ENCODE measurements at regions not wholly inside any gene's neighbourhood (a gene's known extent, or its start where the extent isn't known, plus 50 kb on each side); places are given as distances from the start of the nearest gene placed in this dataset.

DNA sequence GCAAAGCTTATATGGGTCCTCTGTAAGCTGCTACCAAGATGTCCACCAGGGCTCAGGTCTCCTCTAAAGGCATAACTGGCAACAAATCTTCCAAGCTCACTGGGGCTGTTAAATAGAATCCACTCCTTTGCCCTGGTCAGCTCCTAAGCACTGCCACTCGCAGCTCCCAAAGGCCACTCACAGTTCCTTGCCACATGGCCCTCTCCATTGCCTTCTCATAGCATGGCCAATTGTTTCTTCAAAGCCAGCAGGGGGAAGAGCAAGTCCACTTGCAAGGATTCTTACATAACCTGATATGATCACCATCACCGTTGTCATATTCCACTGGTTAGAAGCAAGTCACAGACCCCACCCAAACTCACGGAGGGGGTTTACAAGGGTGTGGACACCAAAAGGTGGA, 199.5 kb downstream of the SUCLA2 start:
- TF ChIP-seq, protein P1, sequence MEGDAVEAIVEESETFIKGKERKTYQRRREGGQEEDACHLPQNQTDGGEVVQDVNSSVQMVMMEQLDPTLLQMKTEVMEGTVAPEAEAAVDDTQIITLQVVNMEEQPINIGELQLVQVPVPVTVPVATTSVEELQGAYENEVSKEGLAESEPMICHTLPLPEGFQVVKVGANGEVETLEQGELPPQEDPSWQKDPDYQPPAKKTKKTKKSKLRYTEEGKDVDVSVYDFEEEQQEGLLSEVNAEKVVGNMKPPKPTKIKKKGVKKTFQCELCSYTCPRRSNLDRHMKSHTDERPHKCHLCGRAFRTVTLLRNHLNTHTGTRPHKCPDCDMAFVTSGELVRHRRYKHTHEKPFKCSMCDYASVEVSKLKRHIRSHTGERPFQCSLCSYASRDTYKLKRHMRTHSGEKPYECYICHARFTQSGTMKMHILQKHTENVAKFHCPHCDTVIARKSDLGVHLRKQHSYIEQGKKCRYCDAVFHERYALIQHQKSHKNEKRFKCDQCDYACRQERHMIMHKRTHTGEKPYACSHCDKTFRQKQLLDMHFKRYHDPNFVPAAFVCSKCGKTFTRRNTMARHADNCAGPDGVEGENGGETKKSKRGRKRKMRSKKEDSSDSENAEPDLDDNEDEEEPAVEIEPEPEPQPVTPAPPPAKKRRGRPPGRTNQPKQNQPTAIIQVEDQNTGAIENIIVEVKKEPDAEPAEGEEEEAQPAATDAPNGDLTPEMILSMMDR (conservative IDR thresholded peaks at IDR 0.05; ENCODE audit: low read depth, low read length) = no peak
- no peak overlapping the region for H3K4me3 ChIP-seq (ENCODE audit: low read length)
- no peak for DNase-seq (ENCODE audit: low read depth)

DNA sequence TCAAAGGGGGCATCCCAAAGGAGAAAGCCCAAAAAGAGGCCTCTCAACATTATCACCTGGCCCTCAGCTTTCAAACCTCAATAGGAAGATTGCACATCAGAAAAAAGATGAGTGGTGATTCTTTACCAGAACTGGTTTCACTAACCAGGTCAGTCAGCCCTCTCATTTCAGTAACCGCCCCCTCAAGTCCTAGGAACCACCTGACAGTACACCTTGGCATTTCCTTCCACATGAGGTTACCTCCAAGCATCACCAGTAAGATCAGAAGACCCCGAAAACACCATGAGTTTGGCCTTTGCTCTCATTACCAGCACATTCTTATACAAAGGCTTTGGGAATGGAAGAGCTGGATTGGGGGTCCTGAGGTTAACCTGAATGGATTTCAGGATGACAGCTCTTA, 200.5 kb downstream of the SUCLA2 start:
- DNase-seq (ENCODE audit: low read depth) = no peak
- no peak overlapping the region for H3K4me3 ChIP-seq (ENCODE audit: low read length)
- TF ChIP-seq, protein P1 (conservative IDR thresholded peaks at IDR 0.05; ENCODE audit: low read depth, low read length) = no peak

DNA sequence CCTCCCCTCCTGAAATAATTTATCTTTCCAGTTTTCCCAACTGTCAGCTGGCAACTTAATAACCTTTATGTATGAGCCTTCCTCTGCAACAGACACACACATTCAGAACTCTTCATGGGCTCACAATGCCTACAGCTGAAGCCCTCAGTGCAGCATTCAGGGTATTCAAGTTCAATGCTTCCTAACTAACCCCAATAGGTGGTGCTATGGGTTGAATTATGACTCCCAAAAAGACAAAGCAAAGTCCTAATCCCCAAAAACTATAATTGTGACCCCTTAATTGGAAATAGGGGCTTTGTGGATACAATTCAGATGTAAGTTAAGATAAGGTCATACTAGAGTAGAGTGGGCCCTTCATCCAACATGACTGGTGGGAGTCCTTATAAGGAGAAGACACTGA, 202.2 kb downstream of the SUCLA2 start:
- DNase-seq (ENCODE audit: low read depth) = no peak
- TF ChIP-seq, protein P1 (conservative IDR thresholded peaks at IDR 0.05; ENCODE audit: low read depth, low read length) = peak; percentile 40
- no peak overlapping the region for H3K4me3 ChIP-seq (ENCODE audit: low read length)

DNA sequence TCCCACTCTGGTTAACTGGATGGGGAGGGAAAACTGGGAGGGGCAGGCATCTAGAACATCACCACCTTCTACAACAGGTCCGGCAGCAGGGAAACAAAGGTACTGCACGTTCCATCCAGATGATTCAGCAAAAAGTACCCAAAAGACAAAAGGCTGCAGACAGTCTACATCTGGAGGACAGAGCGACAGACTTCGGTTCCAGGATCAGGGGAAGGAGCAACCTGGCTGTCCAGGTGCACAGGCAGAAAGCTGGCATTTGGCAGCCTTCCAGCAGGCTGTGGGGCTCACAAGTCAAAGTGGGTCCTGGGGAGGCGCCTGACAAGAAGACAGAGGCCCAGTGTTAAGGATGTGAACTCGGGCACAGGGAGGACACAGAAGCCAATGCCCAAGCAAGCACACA, 202.9 kb downstream of the SUCLA2 start:
- DNase-seq (ENCODE audit: low read depth) = no peak
- H3K4me3 ChIP-seq (ENCODE audit: low read length) = no peak overlapping the region
- TF ChIP-seq, protein P1 (conservative IDR thresholded peaks at IDR 0.05; ENCODE audit: low read depth, low read length) = no peak

DNA sequence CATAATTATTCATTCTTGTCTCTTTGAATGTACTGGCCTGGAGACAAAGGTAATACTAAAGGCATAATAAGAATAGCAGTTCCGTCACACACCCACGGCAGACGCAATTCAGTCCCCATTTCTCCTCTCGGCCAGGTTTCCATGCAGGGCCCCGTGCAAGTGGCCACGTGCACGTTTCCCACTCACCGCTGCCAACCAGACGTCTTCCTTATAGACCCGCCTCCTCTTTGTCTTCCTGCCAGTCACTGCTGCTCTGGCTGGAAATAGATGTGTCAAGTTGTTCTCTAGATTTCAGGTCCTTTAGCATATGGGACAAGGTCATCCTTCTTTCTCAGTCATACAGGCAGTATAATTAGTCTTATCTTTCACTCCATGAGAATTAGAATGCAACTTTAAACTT, 204.3 kb downstream of the SUCLA2 start:
- TF ChIP-seq, protein P1 (conservative IDR thresholded peaks at IDR 0.05; ENCODE audit: low read depth, low read length) = no peak
- no peak for DNase-seq (ENCODE audit: low read depth)
- H3K4me3 ChIP-seq (ENCODE audit: low read length) = no peak overlapping the region

DNA sequence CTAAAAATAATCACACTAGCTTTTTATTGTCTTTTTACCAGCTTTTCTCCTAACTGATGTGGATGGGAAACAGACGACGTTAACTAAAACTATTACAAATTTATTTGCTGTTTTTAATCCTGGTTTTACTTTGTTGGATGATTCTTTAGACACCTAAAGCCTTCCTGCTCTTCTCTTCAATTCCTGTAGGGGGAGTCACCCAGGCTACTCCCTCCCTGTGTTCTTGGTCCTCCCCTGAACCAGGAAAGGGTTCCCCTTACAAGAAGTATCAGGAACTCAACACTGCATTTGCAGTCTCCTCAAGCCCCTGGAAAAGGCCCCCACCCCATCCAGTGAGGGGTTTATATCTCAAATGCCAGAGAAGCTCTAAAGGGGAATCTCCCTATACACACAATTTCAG, 206.1 kb downstream of the SUCLA2 start:
- TF ChIP-seq, protein P1 (conservative IDR thresholded peaks at IDR 0.05; ENCODE audit: low read depth, low read length) = peak; percentile 66
- no peak overlapping the region for H3K4me3 ChIP-seq (ENCODE audit: low read length)
- no peak for DNase-seq (ENCODE audit: low read depth)

DNA sequence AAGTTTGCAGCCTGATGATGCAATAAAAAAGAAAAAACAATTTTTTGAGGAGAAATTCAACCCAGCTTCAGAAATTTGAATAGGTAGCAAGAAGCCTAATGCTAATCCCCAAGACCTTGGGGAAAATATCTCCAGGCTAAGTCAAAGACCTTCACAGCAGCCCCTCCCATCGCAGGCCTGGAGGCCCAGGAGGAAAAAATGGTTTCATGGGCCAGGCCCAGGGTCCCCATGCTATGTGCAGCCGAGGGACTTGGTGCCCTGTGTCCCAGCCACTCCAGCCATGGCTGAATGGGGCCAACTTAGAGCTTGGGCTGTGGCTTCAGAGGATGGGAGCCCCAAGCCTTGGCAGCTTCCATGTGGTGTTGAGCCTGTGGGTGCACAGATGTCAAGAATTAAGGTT, 210.3 kb downstream of the SUCLA2 start:
- H3K4me3 ChIP-seq (ENCODE audit: low read length) = no peak overlapping the region
- TF ChIP-seq, protein P1 (conservative IDR thresholded peaks at IDR 0.05; ENCODE audit: low read depth, low read length) = no peak
- no peak for DNase-seq (ENCODE audit: low read depth)
